NCI-H1694 treated with DMSO at 0.1 percent for 48 hours (cell line): ENCODE measurements at regions not wholly inside any gene's neighbourhood (a gene's known extent, or its start where the extent isn't known, plus 50 kb on each side); places are given as distances from the start of the nearest gene placed in this dataset.

Experiments used
- DNase-seq: peaks from one replicate; lab custom pipeline; 2025; lab: John Stamatoyannopoulos, UW

DNA sequence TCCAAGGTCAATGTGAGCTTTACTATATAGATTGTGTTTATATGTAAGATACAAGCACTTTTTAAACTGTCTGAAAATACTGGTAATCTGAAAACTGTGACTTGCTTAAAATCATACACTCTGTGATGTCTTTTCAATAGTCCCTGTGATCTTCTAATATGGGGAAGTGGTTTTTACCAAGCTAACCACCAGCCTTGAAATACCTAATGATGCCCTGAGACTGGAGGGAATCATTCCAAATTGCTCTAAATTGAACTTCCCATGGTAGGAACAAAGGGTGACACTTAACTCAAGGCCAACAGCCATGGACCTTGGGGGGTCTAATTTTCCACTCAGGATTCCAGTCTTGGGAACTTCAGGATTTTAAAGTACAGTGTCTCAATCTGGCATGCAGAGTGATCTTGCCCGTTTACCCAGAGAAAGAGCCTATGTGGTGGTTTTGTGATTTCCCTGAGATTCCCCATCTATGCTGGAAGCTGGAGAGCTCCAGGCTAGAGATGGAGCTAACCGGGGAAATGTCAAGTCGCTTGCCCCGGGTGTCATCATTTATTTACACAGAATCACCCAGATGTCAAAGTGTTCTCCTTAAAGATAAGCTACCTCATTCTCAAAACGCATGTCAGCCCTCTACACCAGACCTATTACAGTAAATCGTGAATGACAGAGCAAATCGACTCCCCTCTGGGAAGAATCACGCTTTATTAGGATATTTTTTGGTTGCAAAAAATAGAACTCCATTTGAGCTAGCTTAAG lies 198.5 kb downstream of the SP3 start:
- no peak for DNase-seq

DNA sequence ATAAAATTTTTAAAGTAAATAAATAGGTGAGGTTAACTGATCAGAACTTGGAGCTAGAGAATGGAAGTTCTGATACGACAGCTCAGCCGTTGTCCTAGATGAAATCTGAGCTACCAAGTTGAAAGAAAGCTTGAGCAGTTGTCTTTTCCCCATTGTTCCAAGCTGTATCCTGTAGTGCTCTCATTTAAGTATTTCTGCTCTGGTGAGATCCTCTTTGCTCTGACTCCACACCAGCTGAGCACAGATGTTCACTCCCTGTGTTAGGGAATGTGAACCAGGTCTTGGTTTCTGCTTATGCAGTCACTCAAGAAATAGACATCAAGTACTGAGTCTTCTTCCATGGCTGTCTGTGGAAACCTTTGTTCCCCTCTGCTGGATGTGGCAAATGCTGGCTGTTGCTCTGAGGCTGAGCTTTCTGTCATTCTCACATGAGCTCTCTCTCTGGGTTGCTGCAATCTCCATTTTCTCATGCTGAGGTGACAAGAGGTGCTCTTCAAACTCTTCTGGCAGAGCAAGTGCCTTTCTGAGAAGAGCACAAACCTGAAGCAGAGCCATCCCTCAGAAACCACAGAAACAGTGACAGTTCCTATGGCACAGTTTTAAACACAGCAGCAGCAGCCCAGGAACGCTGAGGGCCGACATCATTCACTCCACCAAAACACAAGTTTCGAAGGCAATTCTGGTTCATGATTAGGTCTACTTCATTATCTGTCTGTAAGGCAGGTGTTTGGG lies 194.1 kb downstream of the SP3 start:
- DNase-seq: no peak

DNA sequence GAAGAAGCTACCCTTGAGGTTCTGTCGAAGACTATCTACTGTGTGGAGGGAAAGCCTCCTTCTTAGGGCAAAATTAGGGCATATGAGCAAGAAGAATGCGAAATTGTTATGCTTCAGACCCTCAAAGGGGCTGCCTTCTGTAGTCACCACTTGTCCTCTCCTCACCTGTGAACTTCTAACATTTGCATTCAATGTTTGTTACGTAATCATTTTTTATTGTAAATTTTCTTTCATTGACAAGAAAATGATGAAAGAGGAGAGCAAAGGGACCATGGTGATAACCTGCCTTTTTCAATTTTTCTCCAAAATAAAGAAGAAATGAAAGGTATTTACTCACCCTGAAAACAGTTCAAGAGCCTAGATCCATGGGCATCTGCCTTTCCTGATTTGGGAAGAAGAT lies 193.0 kb downstream of the SP3 start:
- DNase-seq: no peak

DNA sequence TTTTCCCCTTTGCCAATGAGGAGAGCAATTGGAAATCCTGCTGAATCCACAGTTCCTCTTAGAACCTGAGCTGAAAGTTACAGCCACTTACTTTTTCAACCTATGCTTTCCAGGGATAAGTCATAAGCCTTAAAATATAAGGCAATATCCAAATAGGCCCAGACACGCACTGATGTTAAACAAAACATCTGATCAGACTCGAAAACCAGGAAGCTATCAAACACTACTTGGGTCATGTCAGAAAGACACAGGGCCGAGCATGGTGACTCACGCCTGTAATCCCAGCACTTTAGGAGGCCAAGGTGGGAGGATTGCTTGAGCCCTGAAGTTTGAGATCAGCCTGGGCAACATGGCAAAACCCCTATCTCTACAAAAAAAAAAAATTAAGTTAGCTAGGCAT lies 192.1 kb downstream of the SP3 start:
- no peak for DNase-seq

DNA sequence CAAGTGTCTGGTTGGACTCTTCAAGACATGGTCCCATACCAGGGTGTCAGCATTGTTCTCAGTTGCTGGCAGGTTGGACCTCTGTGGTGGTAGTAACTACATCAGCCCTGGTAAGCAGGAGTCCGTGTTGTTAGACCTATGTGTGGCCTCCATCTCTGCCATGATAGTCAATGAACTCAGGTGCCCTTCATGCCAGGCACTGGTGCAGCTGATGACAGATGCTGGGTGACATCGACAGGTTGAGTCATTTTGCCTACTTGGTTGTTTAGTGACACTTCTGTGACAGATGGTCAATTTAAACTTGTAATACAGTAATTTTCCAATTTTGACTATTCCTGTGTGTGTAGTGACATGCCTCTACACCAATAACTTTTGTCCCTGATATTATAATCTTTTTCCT lies 189.7 kb downstream of the SP3 start:
- DNase-seq: peak; percentile 77

DNA sequence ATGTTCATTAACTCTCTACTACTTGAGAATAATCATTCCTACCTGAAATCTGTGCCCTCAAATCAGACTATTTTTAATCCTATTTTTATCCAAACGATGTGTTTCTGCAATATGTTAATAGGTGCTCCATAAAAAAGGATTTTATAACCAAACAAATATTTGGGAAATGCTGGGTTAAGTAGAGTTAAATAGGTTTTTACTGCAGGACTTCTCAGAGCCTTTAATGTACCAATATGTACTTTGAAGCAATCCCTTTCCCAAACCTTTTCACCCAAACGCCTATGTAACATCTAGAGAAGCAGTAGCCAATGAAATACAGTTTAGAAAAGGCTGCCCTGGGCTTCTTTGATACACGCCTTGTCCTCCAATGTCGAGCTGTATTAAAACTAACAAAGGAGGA lies 182.5 kb downstream of the SP3 start:
- no peak for DNase-seq

DNA sequence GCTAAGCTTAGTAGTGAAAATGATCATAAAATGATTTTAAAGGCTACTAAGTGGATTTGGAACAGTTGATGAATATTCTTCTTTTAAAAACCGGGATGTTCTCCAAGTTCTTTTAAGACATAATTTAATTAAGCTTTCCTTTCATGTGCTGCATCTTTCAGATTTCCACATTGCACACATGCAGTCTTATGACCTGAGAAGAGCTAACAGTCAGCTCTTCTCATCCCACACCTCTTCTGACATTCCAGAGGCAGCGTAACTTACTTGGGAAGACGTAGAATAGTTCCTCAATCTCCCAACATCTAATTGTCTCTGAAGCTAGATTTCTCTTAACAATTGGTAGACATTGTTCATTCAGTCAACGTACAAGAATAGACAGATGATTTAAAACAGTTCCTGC lies 181.8 kb downstream of the SP3 start:
- no peak for DNase-seq

DNA sequence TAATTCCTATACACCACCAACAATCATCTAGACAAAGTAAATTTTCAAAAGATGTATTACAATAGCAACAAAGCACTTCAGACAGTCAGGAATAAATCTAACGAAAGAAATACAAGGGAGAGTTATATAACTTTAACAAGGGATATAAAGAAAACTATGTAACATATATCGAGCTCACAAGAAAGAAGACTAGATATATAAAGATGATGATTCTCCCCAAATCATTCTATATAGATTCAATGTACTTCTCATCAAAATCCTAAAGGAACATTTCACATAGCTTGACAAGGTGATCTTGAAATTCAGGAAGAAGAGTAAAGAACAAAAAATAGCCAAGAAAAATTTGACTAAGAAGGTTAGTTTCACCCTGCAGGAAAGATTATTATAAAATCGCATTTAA lies 179.4 kb downstream of the SP3 start:
- DNase-seq: no peak

DNA sequence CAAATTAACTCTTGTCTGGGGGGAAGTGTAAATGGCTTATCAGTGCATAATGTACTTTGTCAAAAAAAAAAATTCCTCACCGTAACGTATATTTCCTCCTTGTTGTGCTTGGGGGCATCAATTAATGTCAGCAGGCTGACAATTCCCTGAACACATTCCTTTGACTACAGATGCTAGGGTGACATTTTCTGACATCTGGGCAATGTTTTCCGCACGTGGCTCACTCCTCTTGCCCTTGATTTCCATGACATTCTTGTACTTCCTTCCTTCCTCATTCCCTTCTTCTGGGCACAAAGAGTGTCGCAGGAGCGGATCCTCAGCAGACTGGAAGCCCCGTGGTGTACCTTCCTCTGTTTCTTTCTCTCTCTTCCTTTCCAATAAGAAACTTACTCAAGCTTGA lies 173.7 kb downstream of the SP3 start:
- DNase-seq: no peak

DNA sequence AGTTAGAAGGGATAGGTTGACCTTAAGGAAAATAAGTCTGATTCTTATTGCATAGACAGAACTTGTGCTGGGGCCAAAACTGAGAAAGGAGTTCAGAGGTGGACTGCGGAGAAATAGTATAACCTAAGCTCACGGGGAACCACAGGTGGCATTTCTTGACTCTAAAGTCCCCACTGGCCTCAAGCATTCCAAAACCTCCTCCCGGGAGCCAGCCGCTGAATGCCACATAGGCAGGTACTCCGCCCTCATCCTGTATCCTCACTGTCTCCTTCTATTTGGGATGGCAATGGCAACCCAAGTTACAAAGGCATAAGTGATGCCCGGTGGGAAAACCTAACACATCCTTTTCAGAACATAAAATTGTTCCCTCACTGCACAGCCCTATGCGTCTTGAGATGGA lies 173.0 kb downstream of the SP3 start:
- no peak for DNase-seq

DNA sequence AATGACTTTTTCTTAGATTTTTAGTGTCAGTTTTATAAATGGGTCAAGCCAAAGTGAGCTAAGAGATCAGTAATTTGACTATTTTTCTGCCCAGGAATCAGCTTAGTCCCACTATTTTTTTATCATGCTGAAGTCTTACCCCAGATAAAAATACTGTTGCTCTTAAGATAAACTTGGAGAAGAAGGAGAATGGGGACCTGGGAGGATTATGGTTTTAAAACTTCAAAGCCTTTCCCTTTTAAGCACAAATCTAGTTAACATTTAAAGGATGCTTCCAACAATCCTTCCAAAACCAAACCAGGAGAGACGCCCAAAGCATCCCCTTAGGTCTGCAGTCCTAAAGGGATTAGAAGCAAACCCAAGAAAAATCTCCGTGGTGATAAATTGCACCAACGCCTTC lies 172.4 kb downstream of the SP3 start:
- DNase-seq: no peak

DNA sequence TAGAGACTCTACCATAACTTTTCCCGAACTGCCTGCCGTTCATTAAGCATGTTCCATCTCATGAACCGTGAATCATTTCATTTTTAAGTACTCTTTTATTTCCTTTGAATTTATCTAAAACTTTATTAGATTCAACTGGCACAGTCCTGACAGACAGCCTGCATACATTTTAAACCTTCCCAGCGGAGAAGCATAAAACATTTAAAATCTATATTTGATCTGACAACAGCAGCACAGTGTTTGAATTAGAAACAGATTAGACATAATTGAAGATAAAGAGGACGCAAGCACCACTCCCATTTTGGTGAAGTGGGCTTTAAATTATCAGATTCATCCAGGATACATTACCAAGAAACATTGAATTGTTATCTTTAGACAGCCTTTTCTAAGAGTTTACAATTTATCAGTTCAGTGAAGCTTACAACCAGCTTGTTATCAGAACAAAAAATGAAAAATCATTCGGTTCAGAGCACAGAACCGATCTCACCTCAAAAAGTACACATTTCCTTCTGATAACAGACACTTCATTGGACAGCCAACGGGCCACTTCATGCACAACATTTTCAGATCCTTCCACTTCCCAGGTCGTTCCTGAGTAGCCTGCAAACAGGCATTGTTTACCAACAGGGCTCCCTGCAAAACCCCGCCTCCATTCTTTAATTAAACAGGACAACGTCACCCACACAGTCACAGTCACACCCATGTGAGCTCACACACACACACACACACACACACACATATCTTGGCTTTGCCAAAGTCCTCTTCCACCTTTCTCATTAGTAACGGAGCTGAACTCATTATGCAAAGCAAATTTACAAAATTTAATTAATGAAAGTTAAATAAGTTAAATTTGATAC lies 171.2 kb downstream of the SP3 start:
- DNase-seq: no peak

DNA sequence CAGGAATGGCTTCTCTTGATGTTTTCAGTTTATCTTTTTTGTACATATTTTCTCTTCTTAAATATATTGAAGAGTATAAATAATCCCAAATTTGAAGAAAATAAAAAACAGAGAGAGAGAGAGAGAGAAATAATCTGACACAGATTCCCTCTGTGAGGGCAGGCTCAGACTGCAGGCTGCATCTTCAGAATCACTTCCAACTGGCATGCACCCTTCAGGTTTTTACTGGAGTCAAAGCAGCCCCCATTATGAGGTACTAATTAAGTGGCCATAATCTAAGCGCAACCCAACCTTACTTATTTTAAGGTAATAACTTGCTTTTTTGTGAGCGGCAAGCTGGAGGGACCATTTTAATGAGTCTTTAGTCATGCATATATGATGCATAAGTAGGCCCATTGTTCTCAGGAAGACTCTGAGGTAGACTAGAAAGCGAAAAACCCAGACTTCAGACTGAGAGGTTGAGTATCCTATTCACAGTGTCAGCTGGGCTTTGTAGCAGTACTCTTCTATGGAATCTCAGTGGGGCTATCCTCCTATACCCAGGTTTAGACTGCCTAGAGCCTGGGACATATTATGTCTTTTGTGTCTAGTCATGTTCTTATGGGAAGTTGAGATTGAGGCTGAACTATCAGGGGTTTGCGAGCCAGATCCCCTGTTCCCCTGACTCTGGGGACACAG lies 167.4 kb downstream of the SP3 start:
- no peak for DNase-seq

DNA sequence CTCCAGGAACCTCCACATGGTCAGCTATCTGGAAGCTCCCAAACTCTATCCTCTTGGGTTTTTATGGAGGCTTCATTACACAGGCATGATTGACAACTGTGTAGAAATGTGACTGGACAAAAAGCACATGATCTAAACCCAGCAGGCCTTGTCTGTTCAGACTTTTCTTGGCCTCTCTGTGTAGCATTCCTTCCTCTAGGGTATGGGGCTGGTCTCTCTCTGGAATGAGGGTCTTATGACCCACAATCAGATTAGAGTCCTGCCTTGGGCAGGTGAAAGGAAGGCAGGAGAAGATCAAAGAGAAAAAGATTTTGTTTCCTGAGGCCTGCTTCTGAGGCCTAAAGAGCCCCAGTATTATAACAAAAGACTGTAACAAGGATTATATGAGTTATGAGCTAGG lies 162.7 kb downstream of the SP3 start:
- DNase-seq: no peak

DNA sequence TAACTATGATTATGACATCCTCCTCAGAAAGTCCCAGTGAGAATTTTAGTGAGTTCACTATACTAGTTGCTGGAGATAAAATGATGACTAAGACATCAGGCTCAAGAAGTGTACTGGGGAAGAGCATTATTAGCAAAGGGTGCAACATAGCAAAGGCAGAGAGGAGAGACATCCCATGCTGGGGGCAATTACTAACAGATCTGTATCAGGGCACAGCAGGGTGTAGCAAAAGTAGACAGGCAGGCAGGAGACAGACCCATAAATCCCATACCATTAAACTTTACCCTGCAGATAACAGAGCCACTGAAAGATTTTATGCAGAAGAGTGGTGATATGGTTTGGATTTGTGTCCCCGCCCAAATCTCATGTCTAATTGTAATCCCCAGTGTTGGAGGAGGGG lies 161.7 kb downstream of the SP3 start:
- no peak for DNase-seq

DNA sequence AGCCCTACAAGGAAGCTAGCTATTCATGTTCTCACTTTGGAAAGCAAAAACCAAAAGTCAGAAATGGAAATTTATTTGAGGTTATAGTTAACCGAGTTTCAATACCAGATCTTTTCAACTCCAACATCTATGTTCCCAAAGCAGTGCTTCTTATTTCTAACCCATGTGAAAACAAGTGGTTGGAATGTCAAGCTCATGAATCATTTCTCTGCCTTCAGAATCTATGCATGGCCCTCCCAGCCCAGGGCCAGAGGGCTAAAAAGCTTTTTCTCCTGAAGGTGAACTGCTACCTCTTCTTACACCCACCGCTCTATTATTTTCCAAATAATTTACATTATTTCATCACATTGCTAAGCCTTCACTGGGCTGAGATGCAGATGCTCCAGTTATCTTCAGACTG lies 158.4 kb downstream of the SP3 start:
- no peak for DNase-seq

DNA sequence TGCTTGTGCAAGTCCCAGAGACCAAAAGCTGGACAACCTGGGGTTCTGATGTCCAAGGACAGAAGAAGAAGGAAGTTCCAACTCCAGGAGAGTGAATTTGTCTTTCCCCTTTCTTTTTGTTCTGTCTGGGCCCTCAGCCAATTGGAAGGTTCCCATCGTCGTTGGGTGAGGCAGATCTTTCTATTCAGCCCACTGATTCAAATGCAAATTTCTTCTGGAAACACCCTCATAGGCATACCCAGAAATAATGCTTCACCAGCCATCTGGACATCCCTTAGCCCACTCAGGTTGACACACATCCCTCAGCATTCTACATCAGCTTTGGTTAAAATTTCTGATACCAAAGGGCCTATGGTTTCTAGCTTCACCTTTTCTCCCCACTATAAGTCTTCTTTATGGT lies 156.5 kb downstream of the SP3 start:
- no peak for DNase-seq

DNA sequence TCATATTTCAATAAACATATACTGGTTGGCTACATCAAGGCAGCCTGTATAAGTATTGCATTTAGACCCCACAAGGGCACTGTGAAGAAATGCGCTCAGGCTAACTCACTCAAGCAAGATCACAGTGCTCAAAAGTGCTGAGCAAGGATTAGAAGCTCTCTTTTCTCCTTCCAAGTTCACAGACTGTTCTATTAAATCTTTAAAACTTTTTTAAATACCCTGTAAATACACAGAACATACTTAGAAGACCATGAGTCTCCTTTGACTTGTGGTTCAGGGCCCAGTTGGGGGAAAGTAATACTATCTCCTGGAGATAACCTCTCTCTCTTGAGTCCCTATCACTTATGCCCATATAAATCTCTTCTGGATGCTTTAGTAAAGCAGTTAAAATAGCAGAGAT lies 152.9 kb downstream of the SP3 start:
- no peak for DNase-seq

DNA sequence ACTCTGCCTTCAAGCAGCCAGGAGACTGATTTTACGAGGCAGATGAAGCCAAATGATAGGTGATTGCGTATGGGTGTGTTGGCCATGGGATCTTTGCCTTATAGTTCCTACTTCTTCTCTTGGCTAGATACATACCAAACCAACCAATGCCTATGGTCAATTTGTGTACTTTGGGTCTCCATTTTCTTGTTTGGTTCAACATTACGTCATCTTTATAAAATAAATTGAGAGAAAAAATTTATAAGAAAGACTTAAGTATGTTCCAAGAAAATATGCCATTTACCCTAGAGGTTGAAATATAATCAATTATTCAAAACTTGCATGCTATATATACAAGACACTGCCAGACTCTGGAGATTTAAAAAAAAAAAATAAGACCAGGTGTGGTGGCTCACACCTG lies 150.9 kb downstream of the SP3 start:
- DNase-seq: no peak

DNA sequence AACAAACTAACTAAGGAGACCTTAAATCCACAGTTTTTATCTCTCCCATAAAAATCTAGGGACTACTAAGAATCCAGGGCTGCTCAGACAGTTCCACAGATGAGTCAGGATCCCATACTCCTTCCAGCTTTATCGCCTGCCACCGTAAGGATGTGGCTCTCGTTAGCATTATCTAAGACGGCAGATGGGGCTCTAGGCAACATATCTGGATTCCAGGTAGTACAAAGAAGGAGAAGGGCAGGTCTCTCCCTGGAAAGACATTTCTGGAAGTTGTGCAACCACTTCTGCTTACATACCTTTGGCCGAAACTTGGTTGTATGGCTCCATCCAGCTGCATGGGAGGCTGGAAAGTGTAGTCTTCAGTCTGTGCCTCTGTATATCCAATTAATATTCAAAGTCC lies 149.4 kb downstream of the SP3 start:
- DNase-seq: no peak

DNA sequence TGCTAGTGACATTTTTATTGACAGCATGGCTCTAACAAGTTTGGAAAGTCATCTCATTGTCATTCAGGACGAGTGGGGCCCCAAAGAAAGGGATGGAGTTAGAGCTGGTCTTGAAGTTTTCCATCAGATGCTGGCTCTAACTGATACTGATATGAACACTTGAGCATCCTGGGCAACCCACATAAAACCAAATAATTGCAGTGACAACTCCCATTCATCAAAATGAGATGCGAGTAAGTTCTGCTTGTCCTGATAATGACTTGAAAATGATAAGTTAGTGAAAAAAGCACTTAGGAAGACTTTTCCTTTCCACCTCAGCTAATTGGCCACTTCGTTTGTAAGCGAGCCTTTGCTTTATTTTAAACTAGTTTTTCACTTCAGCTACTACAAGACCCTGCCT lies 147.6 kb downstream of the SP3 start:
- DNase-seq: no peak

DNA sequence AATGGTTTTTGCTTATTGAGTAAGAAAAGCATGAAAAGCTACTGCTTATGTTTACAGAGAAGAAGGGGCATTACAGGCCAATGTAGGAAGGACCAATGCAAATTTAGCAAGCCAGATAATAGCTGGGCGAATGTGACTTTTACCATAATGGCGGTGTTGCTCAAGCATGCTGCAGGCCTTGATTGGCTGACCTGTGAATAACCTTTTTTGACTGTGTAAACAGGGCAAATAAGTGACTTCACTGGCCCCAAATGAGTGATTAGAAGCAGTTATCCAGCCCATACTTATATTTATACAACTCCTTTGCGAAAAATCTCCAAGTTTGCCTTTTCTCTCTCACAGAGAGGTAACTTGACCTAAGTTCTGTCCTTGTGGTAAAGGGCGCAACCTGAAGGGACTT lies 146.9 kb downstream of the SP3 start:
- DNase-seq: no peak
